Stimulated activated CD4-positive, alpha-beta T cell treated with anti-CD3 and anti-CD28 coated beads, Interleukin-1b, Interleukin-23, amount 100 ng/mL, for 1 hour (primary cell): ENCODE measurements at regions not wholly inside any gene's neighbourhood (a gene's known extent, or its start where the extent isn't known, plus 50 kb on each side); places are given as distances from the start of the nearest gene placed in this dataset.

Experiments
- DNase-seq, 2 donors: peaks; one replicate each; pipeline ENCODE4 v3.0.0-alpha.2; 2020; ENCODE audit warnings: low read depth in 2 of 2

GRCh38 chr1:34330061-34330460 lies 153.4 kb downstream of the C1orf94 start:
- DNase-seq = no peak

- no peak for DNase-seq
Observed at GRCh38 chr1:34331020-34331926, 154.6 kb downstream of the C1orf94 start.

- DNase-seq = no peak
Observed at GRCh38 chr1:34332996-34333395, 156.3 kb downstream of the C1orf94 start.

GRCh38 chr1:34338871-34339270 lies 162.2 kb downstream of the C1orf94 start:
- no peak for DNase-seq

- DNase-seq = no peak
Observed at GRCh38 chr1:34341896-34342295, 165.2 kb downstream of the C1orf94 start.

- no peak for DNase-seq
Observed at GRCh38 chr1:34342334-34342733, 165.6 kb downstream of the C1orf94 start.

- no peak for DNase-seq
Observed at GRCh38 chr1:34346128-34346527, 169.4 kb downstream of the C1orf94 start.

GRCh38 chr1:34353409-34353808 lies 176.7 kb downstream of the C1orf94 start:
- DNase-seq = no peak

GRCh38 chr1:34354367-34354766 lies 177.7 kb downstream of the C1orf94 start:
- DNase-seq = no peak

GRCh38 chr1:34356853-34357252 lies 180.1 kb downstream of the C1orf94 start:
- no peak for DNase-seq

GRCh38 chr1:34358636-34359035 lies 181.9 kb downstream of the C1orf94 start:
- DNase-seq = no peak

- no peak for DNase-seq
Observed at GRCh38 chr1:34359411-34359810, 182.7 kb downstream of the C1orf94 start.

- DNase-seq = no peak
Observed at GRCh38 chr1:34360574-34360973, 183.9 kb downstream of the C1orf94 start.

- no peak for DNase-seq
Observed at GRCh38 chr1:34361121-34361520, 184.4 kb downstream of the C1orf94 start.

GRCh38 chr1:34361781-34362357 lies 185.2 kb downstream of the C1orf94 start:
- DNase-seq = no peak

GRCh38 chr1:34362949-34363348 lies 186.2 kb downstream of the C1orf94 start:
- DNase-seq = no peak

GRCh38 chr1:34363447-34363846 lies 186.7 kb downstream of the C1orf94 start:
- DNase-seq = no peak

GRCh38 chr1:34363915-34364314 lies 187.2 kb downstream of the C1orf94 start:
- no peak for DNase-seq

GRCh38 chr1:34364376-34364775 lies 187.7 kb downstream of the C1orf94 start:
- no peak for DNase-seq

GRCh38 chr1:34365295-34365694 lies 188.6 kb downstream of the C1orf94 start:
- no peak for DNase-seq

- DNase-seq = no peak
Observed at GRCh38 chr1:34366875-34367624, 190.3 kb downstream of the C1orf94 start.

- no peak for DNase-seq
Observed at GRCh38 chr1:34367954-34368353, 191.2 kb downstream of the C1orf94 start.
